ENCODE measurements at regions not wholly inside any gene's neighbourhood (a gene's known extent, or its start where the extent isn't known, plus 50 kb on each side); places are given as distances from the start of the nearest gene placed in this dataset.

- Histone ChIP-seq H2AFZ (ENCODE audit: control insufficient read depth, low read depth, low read length) (no peak overlapping the region), H3K4me1 (ENCODE audit: control insufficient read depth, insufficient read depth, low read length) (no peaks in the 10 kb centered on the region; the same call in 1 of the 2 replicates), H3K27ac (ENCODE audit: control insufficient read depth, insufficient read depth) (no peak overlapping the region), H3K4me3 (no peak overlapping the region), H3K9ac (ENCODE audit: control insufficient read depth, insufficient read depth, low read length) (no peak overlapping the region), H3K79me2 (ENCODE audit: control insufficient read depth, insufficient read depth, low read length) (no peaks in the 10 kb centered on the region), H4K20me1 (ENCODE audit: control insufficient read depth, insufficient read depth) (no peaks in the 10 kb centered on the region), H3K36me3 (ENCODE audit: control insufficient read depth in 2 of 2, insufficient read depth in 2 of 2, low read length in 1 of 2) (no peaks in the 10 kb centered on the region), H3K27me3 (replicated peaks in 1 of 2; ENCODE audit: control insufficient read depth in 2 of 2, insufficient read depth in 2 of 2, low read length in 1 of 2) (no peaks in the 10 kb centered on the region), H3K9me3 (replicated peaks; ENCODE audit: control insufficient read depth, insufficient read depth, low read length) (no peaks in the 10 kb centered on the region), H3K4me2 (ENCODE audit: control insufficient read depth, insufficient read depth) (no peak overlapping the region)
- BruUV-seq (replicated peaks), result no TSS peak
- WGBS (ENCODE audit: insufficient coverage, insufficient replicate concordance, low lambda C conversion rate, missing lambda C conversion rate), result 68% methylated on average over 3 of the region's 3 CpGs
- ChIA-PET POLR2A (no interaction called here), RAD21 (ENCODE audit: unreplicated experiment) (no interaction called here), SMC1A (ENCODE audit: uncharacterized antibody, unreplicated experiment) (no interaction called here), CTCF (interaction anchor here (0.5 to 1.0 kb wide), 3 partner anchors 9 to 671 kb away, joined by 3 to 5 read pairs (median 4); no protein-coding TSS in a partner anchor)
- DNase-seq (ENCODE audit: low read depth, low spot score), result no peak
- FAIRE-seq, result no peak
- intact Hi-C loops (cut with micrococcal nuclease; ENCODE audit: unreplicated experiment) (no loop called here), in situ Hi-C loops (cut with MboI) (no loop called here)
- no peak for ATAC-seq
- TF ChIP-seq SKIL (IDR thresholded peaks at IDR 0.05; ENCODE audit: low read depth, poor library complexity, severe bottlenecking), result no peak
- no peak for TF ChIP-seq NFXL1 (IDR thresholded peaks at IDR 0.05; ENCODE audit: borderline replicate concordance)
- TF ChIP-seq ZBED1 (IDR thresholded peaks at IDR 0.05; ENCODE audit: borderline replicate concordance), result no peak
- no peak for TF ChIP-seq NRF1 (conservative IDR thresholded peaks at IDR 0.05; ENCODE audit: low read depth, low read length)
- no peak for TF ChIP-seq ZNF592 (IDR thresholded peaks at IDR 0.05)
- TF ChIP-seq STAT3 (IDR thresholded peaks at IDR 0.05; ENCODE audit: low read depth, low read length), result no peak
Measured at GRCh38 chr6:14246876-14247275, 129.3 kb downstream of the CD83 start.

All from GM12878 (cell line).